IMR-90 (cell line): ENCODE measurements at regions not wholly inside any gene's neighbourhood (a gene's known extent, or its start where the extent isn't known, plus 50 kb on each side); places are given as distances from the start of the nearest gene placed in this dataset.

Experiments
- ATAC-seq: fragments of 200-7000 bp; cut with Tn5 transposase; 2 replicates; pipeline ENCODE4 v1.9.1; 2020; ENCODE audit warnings: low read depth, mild to moderate bottlenecking, moderate library complexity
- BruUV-seq: library from RNA; stranded (reverse); fragments of 400-500 nt; replicated peaks from 2 replicates; lab custom pipeline; 2021; lab: Mats Ljungman, UMichigan
- CTCF ChIA-PET: fragments of 300-600 bp; formaldehyde crosslinking; extraction: SDS; loops from one replicate; lab custom pipeline; 2021; ENCODE audit warnings: antibody characterized with exemption; lab: Yijun Ruan, JAX
- POLR2A ChIA-PET: fragments of 300-600 bp; sonication (Branson Sonifier 250); formaldehyde crosslinking; loops from one replicate; lab custom pipeline; 2022; ENCODE audit warnings: antibody characterized with exemption; ENCODE audit not compliant: unreplicated experiment; lab: Charles Lee
- DNase-seq: peaks from one replicate; pipeline ENCODE4 v3.0.0; 2013
- H2AFZ ChIP-seq: replicated peaks from 2 replicates; pipeline ENCODE3; 2013; ENCODE audit warnings: low read length, mild to moderate bottlenecking; ENCODE audit not compliant: poor library complexity
- H2AK5ac ChIP-seq: 2 replicates; pipeline ENCODE4 v1.6.1; 2013; ENCODE audit warnings: low read depth, low read length, inconsistent platforms
- H2AK9ac ChIP-seq: replicated peaks from 2 replicates; pipeline ENCODE3; 2013; ENCODE audit warnings: mild to moderate bottlenecking, low read depth, low read length, moderate library complexity; ENCODE audit not compliant: poor library complexity
- H2BK120ac ChIP-seq: 2 replicates; pipeline ENCODE4 v1.6.1; 2013; ENCODE audit warnings: low read depth, low read length, inconsistent platforms
- H2BK15ac ChIP-seq: 3 replicates; pipeline ENCODE4 v1.6.1; 2013; ENCODE audit warnings: low read depth, low read length, inconsistent platforms
- H2BK20ac ChIP-seq: 2 replicates; pipeline ENCODE4 v1.6.1; 2013; ENCODE audit warnings: low read depth, mild to moderate bottlenecking, inconsistent platforms, low read length, moderate library complexity
- H2BK5ac ChIP-seq: 2 replicates; pipeline ENCODE4 v1.6.1; 2013; ENCODE audit warnings: mild to moderate bottlenecking, low read depth, low read length, inconsistent platforms; ENCODE audit not compliant: poor library complexity, severe bottlenecking
- H3K14ac ChIP-seq: replicated peaks from 2 replicates; pipeline ENCODE4 v1.6.1; 2013; ENCODE audit warnings: low read depth, low read length, inconsistent platforms
- H3K18ac ChIP-seq: 2 replicates; pipeline ENCODE4 v1.6.1; 2013; ENCODE audit warnings: low read depth, low read length, control low read depth
- H3K23ac ChIP-seq: 2 replicates; pipeline ENCODE4 v1.6.1; 2013; ENCODE audit warnings: low read depth, low read length, inconsistent platforms
- H3K27ac ChIP-seq: 2 replicates; pipeline ENCODE4 v1.5.1; 2013; ENCODE audit warnings: mild to moderate bottlenecking, control low read depth, low read length; ENCODE audit not compliant: insufficient read depth
- H3K27me3 ChIP-seq: 2 replicates; pipeline ENCODE4 v1.6.1; 2013; ENCODE audit warnings: low read length; ENCODE audit not compliant: control insufficient read depth, insufficient read depth
- H3K36me3 ChIP-seq: 2 replicates; pipeline ENCODE4 v1.6.1; 2013; ENCODE audit warnings: low read length, mixed read lengths; ENCODE audit not compliant: control insufficient read depth, insufficient read depth
- H3K4ac ChIP-seq: 2 replicates; pipeline ENCODE4 v1.6.1; 2013; ENCODE audit warnings: low read depth, low read length, inconsistent platforms
- H3K4me1 ChIP-seq: 2 replicates; pipeline ENCODE4 v1.6.1; 2013; ENCODE audit warnings: low read length, mixed read lengths; ENCODE audit not compliant: control insufficient read depth, insufficient read depth
- H3K4me2 ChIP-seq: 2 replicates; pipeline ENCODE4 v1.6.1; 2013; ENCODE audit warnings: low read depth, mild to moderate bottlenecking, control low read depth, low read length, moderate library complexity
- H3K4me3 ChIP-seq: 2 replicates; pipeline ENCODE4 v1.5.1; 2013; ENCODE audit warnings: low read depth, mild to moderate bottlenecking, control low read depth, low read length, moderate library complexity; ENCODE audit not compliant: insufficient read depth
- H3K56ac ChIP-seq: 2 replicates; pipeline ENCODE4 v1.6.1; 2013; ENCODE audit warnings: low read length, inconsistent platforms; ENCODE audit not compliant: insufficient read depth; ENCODE audit errors: extremely low read depth
- H3K79me1 ChIP-seq, 2 experiments: 2 replicates each; pipeline ENCODE4 v1.6.1; 2013; ENCODE audit warnings: low read length in 2 of 2, inconsistent platforms in 1 of 2, low read depth in 1 of 2
- H3K9ac ChIP-seq: 2 replicates; pipeline ENCODE4 v1.6.1; 2013; ENCODE audit warnings: low read depth, low read length, control low read depth
- H3K9me1 ChIP-seq: 2 replicates; pipeline ENCODE4 v1.6.1; 2013; ENCODE audit warnings: low read length, inconsistent platforms; ENCODE audit not compliant: insufficient read depth
- H3K9me3 ChIP-seq: 2 replicates; pipeline ENCODE4 v1.6.1; 2013; ENCODE audit warnings: low read length; ENCODE audit not compliant: control insufficient read depth, insufficient read depth
- H4K20me1 ChIP-seq: 2 replicates; pipeline ENCODE4 v1.6.1; 2013; ENCODE audit warnings: low read length, inconsistent platforms; ENCODE audit not compliant: insufficient read depth
- H4K5ac ChIP-seq: 2 replicates; pipeline ENCODE4 v1.6.1; 2013; ENCODE audit warnings: mild to moderate bottlenecking, low read depth, low read length, control low read depth
- H4K8ac ChIP-seq, 2 experiments: 2 replicates each; pipeline ENCODE4 v1.6.1; 2013; ENCODE audit warnings: low read depth in 2 of 2, low read length in 2 of 2, control low read depth in 1 of 2, inconsistent platforms in 1 of 2
- H4K91ac ChIP-seq: 2 replicates; pipeline ENCODE4 v1.6.1; 2013; ENCODE audit warnings: low read depth, low read length, inconsistent platforms; ENCODE audit not compliant: insufficient read depth
- BHLHE40 ChIP-seq: fragments of 150-350 bp; IDR thresholded peaks from 2 replicates; pipeline ENCODE4 v1.6.1; 2016; ENCODE audit warnings: mild to moderate bottlenecking, low read depth, low read length
- CEBPB ChIP-seq: IDR thresholded peaks from 2 replicates; pipeline ENCODE4 v1.6.1; 2012; ENCODE audit warnings: low read depth, low read length, improper control_type of control experiment
- CHD1 ChIP-seq: IDR thresholded peaks from 2 replicates; pipeline ENCODE4 v1.6.1; 2012; ENCODE audit warnings: low read depth, low read length, improper control_type of control experiment
- CTCF ChIP-seq: conservative IDR thresholded peaks from 2 replicates; pipeline ENCODE4 v1.5.1; 2012; ENCODE audit warnings: mild to moderate bottlenecking, low read depth, low read length, improper control_type of control experiment
- ELK1 ChIP-seq: fragments of 150-350 bp; IDR thresholded peaks from 2 replicates; pipeline ENCODE4 v1.6.1; 2016; ENCODE audit warnings: low read depth, mild to moderate bottlenecking, low read length, moderate library complexity, borderline replicate concordance
- FOS ChIP-seq: fragments of 150-350 bp; IDR thresholded peaks from 2 replicates; pipeline ENCODE4 v1.6.1; 2016; ENCODE audit warnings: low read depth, low read length
- MAFK ChIP-seq: IDR thresholded peaks from 2 replicates; pipeline ENCODE4 v1.6.1; 2012; ENCODE audit warnings: low read depth, low read length, improper control_type of control experiment
- MAZ ChIP-seq: IDR thresholded peaks from 2 replicates; pipeline ENCODE4 v1.6.1; 2012; ENCODE audit warnings: low read depth, mild to moderate bottlenecking, low read length, improper control_type of control experiment, moderate library complexity, borderline replicate concordance
- MXI1 ChIP-seq: IDR thresholded peaks from 2 replicates; pipeline ENCODE4 v1.6.1; 2012; ENCODE audit warnings: low read depth, mild to moderate bottlenecking, low read length, moderate library complexity, borderline replicate concordance
- NFE2L2 ChIP-seq: fragments of 150-350 bp; IDR thresholded peaks from 2 replicates; pipeline ENCODE4 v1.6.1; 2016; ENCODE audit warnings: low read depth, mild to moderate bottlenecking, low read length
- POLR2A ChIP-seq: IDR thresholded peaks from 2 replicates; pipeline ENCODE4 v1.6.1; 2012; ENCODE audit warnings: mild to moderate bottlenecking, low read depth, low read length
- RAD21 ChIP-seq: IDR thresholded peaks from 2 replicates; pipeline ENCODE4 v1.6.1; 2012; ENCODE audit warnings: low read length, improper control_type of control experiment
- RCOR1 ChIP-seq: IDR thresholded peaks from 2 replicates; pipeline ENCODE4 v1.6.1; 2012; ENCODE audit warnings: mild to moderate bottlenecking, low read length, improper control_type of control experiment; ENCODE audit not compliant: insufficient replicate concordance
- RFX5 ChIP-seq: IDR thresholded peaks from 2 replicates; pipeline ENCODE4 v1.8.0; 2012; ENCODE audit warnings: low read depth, mild to moderate bottlenecking, low read length, moderate library complexity
- SMC3 ChIP-seq: fragments of 150-350 bp; IDR thresholded peaks from 2 replicates; pipeline ENCODE4 v1.6.1; 2016; ENCODE audit warnings: low read depth, mild to moderate bottlenecking, antibody characterized with exemption, low read length, moderate library complexity
- USF2 ChIP-seq: fragments of 150-350 bp; IDR thresholded peaks from 2 replicates; pipeline ENCODE4 v1.6.1; 2017; ENCODE audit warnings: mild to moderate bottlenecking, antibody characterized with exemption, low read length, low read depth
- WGBS, 2 experiments: methylation state at CpG; one replicate each; pipeline versions ENCODE4 v1.1.5 to v1.1.7; 2013; ENCODE audit warnings: missing lambda C conversion rate in 2 of 2; ENCODE audit not compliant: insufficient read length in 1 of 2; ENCODE audit errors: extremely low coverage in 2 of 2; 5-methylcytosine and 5-hydroxymethylcytosine counted together
- dilution Hi-C: fragments of 300-500 bp; cut with HindIII; formaldehyde crosslinking; loops from one replicate; pipeline ENCODE4 v1.14.3; 2018; ENCODE audit warnings: low sequenced_read_pairs; ENCODE audit not compliant: unreplicated experiment
- in situ Hi-C: fragments of 300-500 bp; cut with MboI; formaldehyde crosslinking; loops from 3 replicates; pipeline ENCODE4 v1.14.3; 2019; ENCODE audit warnings: low sequenced_read_pairs, inconsistent platforms, mixed read lengths
- intact Hi-C: fragments of 100-400 bp; cut with micrococcal nuclease; formaldehyde crosslinking; loops from 2 replicates; pipeline ENCODE4 v1.10.0; 2022

GRCh38 chr19:13665125-13665905 is 99.0 kb upstream of the MRI1 start:
- H3K36me3 ChIP-seq = no peaks in the 10 kb centered on the region
- no peak overlapping the region for H2AK5ac ChIP-seq
- TF ChIP-seq RFX5 = no peak
- TF ChIP-seq FOS = no peak
- TF ChIP-seq BHLHE40 = no peak
- no peak for TF ChIP-seq CEBPB
- no peak for TF ChIP-seq RCOR1
- TF ChIP-seq MAFK = no peak
- no peak for TF ChIP-seq MAZ
- no peak for TF ChIP-seq USF2
- no peak for TF ChIP-seq RAD21
- TF ChIP-seq MXI1 = no peak
- no peak for TF ChIP-seq POLR2A
- no peak for TF ChIP-seq NFE2L2
- no peak for TF ChIP-seq ELK1
- TF ChIP-seq CTCF = no peak
- no peak for TF ChIP-seq SMC3
- no peak for TF ChIP-seq CHD1
- no peak overlapping the region for H3K4me2 ChIP-seq
- H3K4me1 ChIP-seq = no peaks in the 10 kb centered on the region
- H3K27me3 ChIP-seq = peaks cover 1% of the 10 kb centered on the region; the same call in 1 of the 2 replicates
- no peak overlapping the region for H3K27ac ChIP-seq
- intact Hi-C loops (no loop called here), dilution Hi-C loops (no loop called here), in situ Hi-C loops (no loop called here)
- no peak overlapping the region for H3K4me3 ChIP-seq
- no peak overlapping the region for H3K9ac ChIP-seq
- H3K9me3 ChIP-seq = no peaks in the 10 kb centered on the region
- no peak overlapping the region for H2AFZ ChIP-seq
- H3K23ac ChIP-seq = no peak overlapping the region
- H4K5ac ChIP-seq = no peak overlapping the region
- H3K56ac ChIP-seq = no peak overlapping the region
- WGBS, 2 experiments = no CpG with 5 or more reads among the region's 12 CpGs
- no peak overlapping the region for H4K8ac ChIP-seq
- H3K4ac ChIP-seq = no peak overlapping the region
- ChIA-PET POLR2A (interaction anchor here (0.6 kb wide), 1 partner anchor 313 kb away, joined by 7 read pairs; no protein-coding TSS in a partner anchor), CTCF (no interaction called here)
- no peak overlapping the region for H2AK9ac ChIP-seq
- no peaks in the 10 kb centered on the region for H3K79me1 ChIP-seq
- no peak overlapping the region for H2BK5ac ChIP-seq
- DNase-seq (no peak), ATAC-seq (no peak)
- no peak overlapping the region for H3K18ac ChIP-seq
- H3K9me1 ChIP-seq = no peaks in the 10 kb centered on the region
- H2BK15ac ChIP-seq = no peak overlapping the region
- no peaks in the 10 kb centered on the region for H4K20me1 ChIP-seq
- H2BK20ac ChIP-seq = no peak overlapping the region
- no peak overlapping the region for H4K91ac ChIP-seq
- H3K14ac ChIP-seq = no peak overlapping the region
- BruUV-seq = no TSS peak
- H2BK120ac ChIP-seq = no peak overlapping the region
